HepG2 (cell line): ENCODE measurements at regions not wholly inside any gene's neighbourhood (a gene's known extent, or its start where the extent isn't known, plus 50 kb on each side); places are given as distances from the start of the nearest gene placed in this dataset.
A peak's percentile ranks its signal among the peaks of the same experiment; 100 is the strongest.

Source experiments
- ATAC-seq: fragments of 200-7000 bp; cut with Tn5 transposase; 3 replicates; pipeline ENCODE4 v1.9.1; 2020; ENCODE audit warnings: mild to moderate bottlenecking, moderate library complexity
- BruUV-seq: library from RNA; stranded (reverse); fragments of 400-500 nt; replicated peaks from 2 replicates; lab custom pipeline; 2021; lab: Mats Ljungman, UMichigan
- CTCF ChIA-PET: fragments of 300-600 bp; formaldehyde crosslinking; extraction: SDS; loops from one replicate; lab custom pipeline; 2021; ENCODE audit warnings: low total read pairs, inconsistent platforms, low intra/inter-chr PET ratio; lab: Yijun Ruan, JAX
- POLR2A ChIA-PET: fragments of 350-600 bp; sonication (Branson Sonifier 250); formaldehyde crosslinking; loops from one replicate; lab custom pipeline; 2020; ENCODE audit warnings: antibody characterized with exemption, inconsistent platforms; lab: Yijun Ruan, JAX
- DNase-seq: peaks from one replicate; pipeline ENCODE4 v3.0.0-alpha.2; 2015; ENCODE audit warnings: low spot score
- FAIRE-seq: peaks from 3 replicates; lab custom pipeline; 2011; peaks lifted over from hg19 to GRCh38; lab: Jason Lieb, UNC
- H2AFZ ChIP-seq: one replicate; pipeline ENCODE4 v1.6.1; 2011; ENCODE audit warnings: low read length, inconsistent platforms
- H3K27ac ChIP-seq: fragments of 300-600 bp; 3 replicates; pipeline ENCODE4 v1.8.0; 2011; ENCODE audit warnings: mixed run types, mild to moderate bottlenecking, mixed read lengths, low read length, inconsistent platforms; ENCODE audit not compliant: insufficient read depth; ENCODE audit errors: extremely low read length
- H3K27me3 ChIP-seq, 2 experiments: fragments of 200-600 bp in 1 of 2; 2 replicates in 1 of 2; 3 replicates in 1 of 2; pipeline versions ENCODE4 v1.6.0 to v1.8.0; 2011; ENCODE audit warnings: low read length in 2 of 2, mild to moderate bottlenecking in 2 of 2, moderate library complexity in 2 of 2, inconsistent platforms in 1 of 2; ENCODE audit not compliant: insufficient read depth in 2 of 2, control insufficient read depth in 1 of 2
- H3K36me3 ChIP-seq, 2 experiments: fragments of 200-600 bp in 1 of 2; replicated peaks in 1 of 2; 2 replicates in 1 of 2; 3 replicates in 1 of 2; pipeline versions ENCODE4 v1.5.1 to v1.8.0; 2011; ENCODE audit warnings: low read length in 2 of 2, inconsistent platforms in 1 of 2; ENCODE audit not compliant: insufficient read depth in 2 of 2, control insufficient read depth in 1 of 2
- H3K4me1 ChIP-seq: 2 replicates; pipeline ENCODE4 v1.5.1; 2012; ENCODE audit warnings: low read length, inconsistent platforms; ENCODE audit not compliant: insufficient read depth
- H3K4me2 ChIP-seq: 2 replicates; pipeline ENCODE4 v1.6.0; 2011; ENCODE audit warnings: low read depth, low read length, inconsistent platforms
- H3K4me3 ChIP-seq, 3 experiments: fragments of 200-600 bp in 1 of 3; sonication (generic), shearing (Covaris generic) in 1 of 3; replicated peaks in 1 of 3; 2 replicates each; pipeline ENCODE4 v1.5.1; 2011 to 2016; ENCODE audit warnings: low read length in 3 of 3, inconsistent platforms in 2 of 3, low read depth in 2 of 3, mild to moderate bottlenecking in 2 of 3, control low read depth in 1 of 3, mixed read lengths in 1 of 3; ENCODE audit not compliant: insufficient read depth in 1 of 3
- H3K79me2 ChIP-seq: one replicate; pipeline ENCODE4 v1.6.1; 2011; ENCODE audit warnings: low read length, inconsistent platforms; ENCODE audit not compliant: insufficient read depth
- H3K9ac ChIP-seq: 2 replicates; pipeline ENCODE4 v1.6.0; 2011; ENCODE audit warnings: mild to moderate bottlenecking, low read depth, low read length, inconsistent platforms; ENCODE audit not compliant: insufficient read depth
- H3K9me3 ChIP-seq: 2 replicates; pipeline ENCODE4 v1.5.1; 2012; ENCODE audit warnings: mild to moderate bottlenecking, low read length
- H4K20me1 ChIP-seq: 2 replicates; pipeline ENCODE4 v1.6.0; 2011; ENCODE audit warnings: inconsistent platforms, mild to moderate bottlenecking, low read length, moderate library complexity; ENCODE audit not compliant: insufficient read depth
- HNRNPK ChIP-seq: fragments of 200-400 bp; formaldehyde crosslinking; IDR thresholded peaks from 2 replicates; pipeline ENCODE4 v1.6.1; 2018; ENCODE audit warnings: low read length, low read depth, moderate library complexity, mild to moderate bottlenecking; ENCODE audit not compliant: poor library complexity, severe bottlenecking
- MAFF ChIP-seq: IDR thresholded peaks from 2 replicates; pipeline ENCODE4 v1.6.1; 2011; ENCODE audit warnings: low read depth, low read length, improper control_type of control experiment
- MAFK ChIP-seq, 2 experiments: IDR thresholded peaks in 1 of 2; conservative IDR thresholded peaks in 1 of 2; 2 replicates each; pipeline ENCODE4 v1.6.1; 2011; ENCODE audit warnings: improper control_type of control experiment in 2 of 2, low read length in 2 of 2
- NFKBIZ ChIP-seq: IDR thresholded peaks from 2 replicates; pipeline ENCODE4 v1.6.1; 2018; ENCODE audit warnings: missing genetic modification reagents, missing compliant biosample characterization
- ZMYM3 ChIP-seq: sonication (generic); formaldehyde crosslinking; IDR thresholded peaks from 2 replicates; pipeline ENCODE4 v1.5.1; 2020; ENCODE audit warnings: mild to moderate bottlenecking, missing genetic modification reagents
- WGBS: methylation state at CpG from one replicate; pipeline ENCODE4 v1.1.6; 2017; ENCODE audit warnings: low lambda C conversion rate; 5-methylcytosine and 5-hydroxymethylcytosine counted together
- in situ Hi-C: cut with HindIII; loops from 2 replicates; pipeline ENCODE4 v1.10.0; 2017; ENCODE audit warnings: low pct_unique_long_range_greater_than_20kb; ENCODE audit not compliant: extremely low pct_ligation_motif_present
- intact Hi-C: fragments of 100-400 bp; cut with micrococcal nuclease; formaldehyde crosslinking; loops from one replicate; pipeline ENCODE4 v1.10.0; 2022; ENCODE audit not compliant: unreplicated experiment
- TF ChIP-seq, protein P1 (sequence below): sonication (generic); formaldehyde crosslinking; IDR thresholded peaks from 2 replicates; pipeline ENCODE4 v1.5.0; 2020; ENCODE audit warnings: mild to moderate bottlenecking, missing genetic modification reagents, borderline replicate concordance
- TF ChIP-seq, protein P2 (sequence below): sonication (generic); formaldehyde crosslinking; IDR thresholded peaks from 2 replicates; pipeline ENCODE4 v1.8.0; 2022; ENCODE audit warnings: mild to moderate bottlenecking, missing genetic modification reagents, borderline replicate concordance
- TF ChIP-seq, protein P3 (sequence below): sonication (generic); formaldehyde crosslinking; IDR thresholded peaks from 2 replicates; pipeline ENCODE4 v1.9.0; 2021; ENCODE audit warnings: missing genetic modification reagents, borderline replicate concordance
- TF ChIP-seq, protein P4 (sequence below): sonication (generic); formaldehyde crosslinking; IDR thresholded peaks from 2 replicates; pipeline ENCODE4 v1.5.0; 2020; ENCODE audit warnings: missing genetic modification reagents, mild to moderate bottlenecking, borderline replicate concordance

DNA sequence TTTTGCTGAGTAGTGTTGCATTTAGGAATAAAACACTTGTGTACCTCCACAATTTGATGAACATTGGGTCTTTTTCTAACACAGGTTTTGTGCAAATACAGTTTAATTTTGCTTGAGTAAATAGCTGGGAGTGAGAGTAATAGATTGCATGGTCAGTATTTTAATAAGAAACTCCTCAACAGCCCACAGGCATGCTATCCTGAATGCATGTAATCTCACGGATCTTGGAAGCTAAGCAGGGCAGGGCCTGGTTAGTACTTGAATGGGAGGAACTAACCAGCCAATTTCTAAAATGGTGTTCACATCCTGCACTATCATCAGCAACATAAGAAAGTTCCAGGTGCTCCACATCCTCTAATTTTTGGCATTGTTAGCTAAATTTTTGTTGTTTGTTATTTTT is 685.4 kb upstream of the MBL2 start:
- H4K20me1 ChIP-seq, result no peaks in the 10 kb centered on the region
- ATAC-seq (no peak), DNase-seq (no peak), FAIRE-seq (no peak)
- H3K27ac ChIP-seq, result no peak overlapping the region
- no TSS peak for BruUV-seq
- intact Hi-C loops (no loop called here), in situ Hi-C loops (no loop called here)
- TF ChIP-seq MAFK (conservative IDR thresholded peaks at IDR 0.05 in 1 of 2, IDR thresholded peaks at IDR 0.05 in 1 of 2; ENCODE audit: low read length in 2 of 2) (peak; percentile 4 to 55; a peak in 2 of 4 replicates), MAFF (0 out of 2 replicates have a peak, but pooled peaks have one; percentile 29), HNRNPK (no peak)
- no peaks in the 10 kb centered on the region for H3K4me1 ChIP-seq
- H3K4me3 ChIP-seq, result no peak overlapping the region
- 8% methylated on average over 1 of the region's 1 CpG for WGBS
- no peaks in the 10 kb centered on the region for H3K27me3 ChIP-seq
- no peaks in the 10 kb centered on the region for H3K79me2 ChIP-seq
- no peaks in the 10 kb centered on the region for H3K9me3 ChIP-seq
- no peaks in the 10 kb centered on the region for H3K36me3 ChIP-seq
- H2AFZ ChIP-seq, result no peak overlapping the region
- H3K4me2 ChIP-seq, result no peak overlapping the region
- no peak overlapping the region for H3K9ac ChIP-seq
- ChIA-PET CTCF (no interaction called here), POLR2A (no interaction called here)

DNA sequence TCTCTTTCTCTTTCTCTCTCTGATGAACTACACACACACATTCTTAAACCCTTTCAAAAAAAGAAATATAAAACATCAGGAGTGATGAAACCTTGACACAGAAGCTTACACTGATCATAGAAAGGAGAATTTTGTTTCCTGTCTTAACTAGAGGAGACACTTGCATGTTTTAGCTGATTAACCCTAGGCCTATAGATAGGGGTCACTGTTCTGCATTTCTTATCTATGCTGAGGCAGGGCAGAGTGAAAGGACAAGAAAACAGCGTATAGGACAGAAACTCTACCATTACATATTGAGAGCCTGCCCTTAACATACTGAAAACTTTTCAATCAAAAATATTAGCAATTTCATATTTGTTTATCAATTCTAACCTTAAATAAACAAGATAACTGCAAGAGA is 680.6 kb upstream of the MBL2 start:
- ATAC-seq (peak; percentile 72), DNase-seq (peak; percentile 5), FAIRE-seq (no peak)
- ChIA-PET CTCF (no interaction called here), POLR2A (no interaction called here)
- H3K79me2 ChIP-seq, result no peaks in the 10 kb centered on the region
- no peaks in the 10 kb centered on the region for H3K36me3 ChIP-seq
- H4K20me1 ChIP-seq, result no peaks in the 10 kb centered on the region
- WGBS, result 0% methylated on average over 1 of the region's 1 CpG
- no peak overlapping the region for H3K4me2 ChIP-seq
- BruUV-seq, result no TSS peak
- H3K4me3 ChIP-seq, result no peak overlapping the region
- H3K4me1 ChIP-seq, result no peaks in the 10 kb centered on the region
- no peak overlapping the region for H3K9ac ChIP-seq
- H2AFZ ChIP-seq, result no peak overlapping the region
- in situ Hi-C loops (no loop called here), intact Hi-C loops (no loop called here)
- no peak overlapping the region for H3K27ac ChIP-seq
- H3K27me3 ChIP-seq, result no peaks in the 10 kb centered on the region
- no peaks in the 10 kb centered on the region for H3K9me3 ChIP-seq
- TF ChIP-seq NFKBIZ (CRISPR knock-in tag), result no peak
- no peak for TF ChIP-seq ZMYM3 (CRISPR knock-in tag)
- TF ChIP-seq, protein P1, sequence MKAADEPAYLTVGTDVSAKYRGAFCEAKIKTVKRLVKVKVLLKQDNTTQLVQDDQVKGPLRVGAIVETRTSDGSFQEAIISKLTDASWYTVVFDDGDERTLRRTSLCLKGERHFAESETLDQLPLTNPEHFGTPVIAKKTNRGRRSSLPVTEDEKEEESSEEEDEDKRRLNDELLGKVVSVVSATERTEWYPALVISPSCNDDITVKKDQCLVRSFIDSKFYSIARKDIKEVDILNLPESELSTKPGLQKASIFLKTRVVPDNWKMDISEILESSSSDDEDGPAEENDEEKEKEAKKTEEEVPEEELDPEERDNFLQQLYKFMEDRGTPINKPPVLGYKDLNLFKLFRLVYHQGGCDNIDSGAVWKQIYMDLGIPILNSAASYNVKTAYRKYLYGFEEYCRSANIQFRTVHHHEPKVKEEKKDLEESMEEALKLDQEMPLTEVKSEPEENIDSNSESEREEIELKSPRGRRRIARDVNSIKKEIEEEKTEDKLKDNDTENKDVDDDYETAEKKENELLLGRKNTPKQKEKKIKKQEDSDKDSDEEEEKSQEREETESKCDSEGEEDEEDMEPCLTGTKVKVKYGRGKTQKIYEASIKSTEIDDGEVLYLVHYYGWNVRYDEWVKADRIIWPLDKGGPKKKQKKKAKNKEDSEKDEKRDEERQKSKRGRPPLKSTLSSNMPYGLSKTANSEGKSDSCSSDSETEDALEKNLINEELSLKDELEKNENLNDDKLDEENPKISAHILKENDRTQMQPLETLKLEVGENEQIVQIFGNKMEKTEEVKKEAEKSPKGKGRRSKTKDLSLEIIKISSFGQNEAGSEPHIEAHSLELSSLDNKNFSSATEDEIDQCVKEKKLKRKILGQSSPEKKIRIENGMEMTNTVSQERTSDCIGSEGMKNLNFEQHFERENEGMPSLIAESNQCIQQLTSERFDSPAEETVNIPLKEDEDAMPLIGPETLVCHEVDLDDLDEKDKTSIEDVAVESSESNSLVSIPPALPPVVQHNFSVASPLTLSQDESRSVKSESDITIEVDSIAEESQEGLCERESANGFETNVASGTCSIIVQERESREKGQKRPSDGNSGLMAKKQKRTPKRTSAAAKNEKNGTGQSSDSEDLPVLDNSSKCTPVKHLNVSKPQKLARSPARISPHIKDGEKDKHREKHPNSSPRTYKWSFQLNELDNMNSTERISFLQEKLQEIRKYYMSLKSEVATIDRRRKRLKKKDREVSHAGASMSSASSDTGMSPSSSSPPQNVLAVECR (CRISPR knock-in tag), result no peak
- TF ChIP-seq, protein P2, sequence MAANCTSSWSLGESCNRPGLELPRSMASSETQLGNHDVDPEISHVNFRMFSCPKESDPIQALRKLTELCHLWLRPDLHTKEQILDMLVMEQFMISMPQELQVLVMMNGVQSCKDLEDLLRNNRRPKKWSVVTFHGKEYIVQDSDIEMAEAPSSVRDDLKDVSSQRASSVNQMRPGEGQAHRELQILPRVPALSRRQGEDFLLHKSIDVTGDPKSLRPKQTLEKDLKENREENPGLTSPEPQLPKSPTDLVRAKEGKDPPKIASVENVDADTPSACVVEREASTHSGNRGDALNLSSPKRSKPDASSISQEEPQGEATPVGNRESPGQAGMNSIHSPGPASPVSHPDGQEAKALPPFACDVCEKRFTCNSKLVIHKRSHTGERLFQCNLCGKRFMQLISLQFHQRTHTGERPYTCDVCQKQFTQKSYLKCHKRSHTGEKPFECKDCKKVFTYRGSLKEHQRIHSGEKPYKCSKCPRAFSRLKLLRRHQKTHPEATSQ (CRISPR knock-in tag), result no peak
- TF ChIP-seq, protein P3, sequence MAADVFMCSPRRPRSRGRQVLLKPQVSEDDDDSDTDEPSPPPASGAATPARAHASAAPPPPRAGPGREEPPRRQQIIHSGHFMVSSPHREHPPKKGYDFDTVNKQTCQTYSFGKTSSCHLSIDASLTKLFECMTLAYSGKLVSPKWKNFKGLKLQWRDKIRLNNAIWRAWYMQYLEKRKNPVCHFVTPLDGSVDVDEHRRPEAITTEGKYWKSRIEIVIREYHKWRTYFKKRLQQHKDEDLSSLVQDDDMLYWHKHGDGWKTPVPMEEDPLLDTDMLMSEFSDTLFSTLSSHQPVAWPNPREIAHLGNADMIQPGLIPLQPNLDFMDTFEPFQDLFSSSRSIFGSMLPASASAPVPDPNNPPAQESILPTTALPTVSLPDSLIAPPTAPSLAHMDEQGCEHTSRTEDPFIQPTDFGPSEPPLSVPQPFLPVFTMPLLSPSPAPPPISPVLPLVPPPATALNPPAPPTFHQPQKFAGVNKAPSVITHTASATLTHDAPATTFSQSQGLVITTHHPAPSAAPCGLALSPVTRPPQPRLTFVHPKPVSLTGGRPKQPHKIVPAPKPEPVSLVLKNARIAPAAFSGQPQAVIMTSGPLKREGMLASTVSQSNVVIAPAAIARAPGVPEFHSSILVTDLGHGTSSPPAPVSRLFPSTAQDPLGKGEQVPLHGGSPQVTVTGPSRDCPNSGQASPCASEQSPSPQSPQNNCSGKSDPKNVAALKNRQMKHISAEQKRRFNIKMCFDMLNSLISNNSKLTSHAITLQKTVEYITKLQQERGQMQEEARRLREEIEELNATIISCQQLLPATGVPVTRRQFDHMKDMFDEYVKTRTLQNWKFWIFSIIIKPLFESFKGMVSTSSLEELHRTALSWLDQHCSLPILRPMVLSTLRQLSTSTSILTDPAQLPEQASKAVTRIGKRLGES (CRISPR knock-in tag), result no peak
- TF ChIP-seq, protein P4, sequence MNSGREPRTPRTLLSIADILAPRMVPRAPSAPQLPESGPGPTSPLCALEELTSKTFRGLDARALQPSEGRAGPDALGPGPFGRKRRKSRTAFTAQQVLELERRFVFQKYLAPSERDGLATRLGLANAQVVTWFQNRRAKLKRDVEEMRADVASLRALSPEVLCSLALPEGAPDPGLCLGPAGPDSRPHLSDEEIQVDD (CRISPR knock-in tag), result no peak
